ENCODE measurements at regions not wholly inside any gene's neighbourhood (a gene's known extent, or its start where the extent isn't known, plus 50 kb on each side); places are given as distances from the start of the nearest gene placed in this dataset.
"Not testable (repeated sequence)": the region's sequence is repeated elsewhere in the genome, so short reads cannot be mapped to it uniquely, and the experiment has no call there.

DNA sequence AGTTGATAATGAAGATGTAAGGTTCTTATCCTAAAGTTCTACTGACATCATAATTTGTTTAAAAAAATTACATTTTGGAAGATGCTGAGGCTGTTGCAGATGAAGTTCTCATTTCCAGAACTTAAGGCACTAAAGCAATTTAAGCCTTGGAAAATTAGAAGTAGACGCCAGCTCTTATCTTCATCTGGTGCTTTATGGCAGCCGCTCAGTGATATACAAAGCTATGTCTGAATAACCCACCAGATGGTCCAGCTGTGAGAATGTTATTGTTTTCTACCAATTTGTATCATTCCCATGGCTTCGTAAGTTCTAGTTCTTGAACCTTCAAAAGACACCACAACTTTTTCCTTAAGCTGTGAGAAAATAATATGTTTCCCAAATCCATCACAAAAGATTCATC lies 212.1 kb upstream of the ARID2 start:
- Mint-ChIP-seq H3K4me3 (no peak overlapping the region), H3K27me3 (peaks cover 0 to 5% of the 10 kb centered on the region in 2 donors), H3K36me3 (peaks cover 0 to 3% (median under 1%) of the 10 kb centered on the region in 3 donors), H3K9me3 (no peaks in the 10 kb centered on the region), H3K4me1 (peaks cover 12 to 13% (median 12%) of the 10 kb centered on the region in 3 donors), H3K27ac (no peak overlapping the region)
- H3K4me3 ChIP-seq (ENCODE audit: low read length) = no peak overlapping the region
- no peaks in the 10 kb centered on the region for H3K9me3 ChIP-seq (ENCODE audit: low read length)
- H3K27me3 ChIP-seq (ENCODE audit: insufficient read depth, low read length, poor library complexity, severe bottlenecking) = no peaks in the 10 kb centered on the region
- DNase-seq = no peak
- no peak overlapping the region for H3K27ac ChIP-seq (ENCODE audit: low read depth, low read length)
- POLR2A ChIA-PET = interaction anchor here (1.1 kb wide), 1 partner anchor 10 kb away, joined by 4 read pairs; no protein-coding TSS in a partner anchor
- H3K4me1 ChIP-seq (ENCODE audit: insufficient read depth, low read length) = peaks cover 17% of the 10 kb centered on the region
- no peaks in the 10 kb centered on the region for H3K36me3 ChIP-seq (ENCODE audit: insufficient read depth, low read length)
- CTCF ChIA-PET = no interaction called here

DNA sequence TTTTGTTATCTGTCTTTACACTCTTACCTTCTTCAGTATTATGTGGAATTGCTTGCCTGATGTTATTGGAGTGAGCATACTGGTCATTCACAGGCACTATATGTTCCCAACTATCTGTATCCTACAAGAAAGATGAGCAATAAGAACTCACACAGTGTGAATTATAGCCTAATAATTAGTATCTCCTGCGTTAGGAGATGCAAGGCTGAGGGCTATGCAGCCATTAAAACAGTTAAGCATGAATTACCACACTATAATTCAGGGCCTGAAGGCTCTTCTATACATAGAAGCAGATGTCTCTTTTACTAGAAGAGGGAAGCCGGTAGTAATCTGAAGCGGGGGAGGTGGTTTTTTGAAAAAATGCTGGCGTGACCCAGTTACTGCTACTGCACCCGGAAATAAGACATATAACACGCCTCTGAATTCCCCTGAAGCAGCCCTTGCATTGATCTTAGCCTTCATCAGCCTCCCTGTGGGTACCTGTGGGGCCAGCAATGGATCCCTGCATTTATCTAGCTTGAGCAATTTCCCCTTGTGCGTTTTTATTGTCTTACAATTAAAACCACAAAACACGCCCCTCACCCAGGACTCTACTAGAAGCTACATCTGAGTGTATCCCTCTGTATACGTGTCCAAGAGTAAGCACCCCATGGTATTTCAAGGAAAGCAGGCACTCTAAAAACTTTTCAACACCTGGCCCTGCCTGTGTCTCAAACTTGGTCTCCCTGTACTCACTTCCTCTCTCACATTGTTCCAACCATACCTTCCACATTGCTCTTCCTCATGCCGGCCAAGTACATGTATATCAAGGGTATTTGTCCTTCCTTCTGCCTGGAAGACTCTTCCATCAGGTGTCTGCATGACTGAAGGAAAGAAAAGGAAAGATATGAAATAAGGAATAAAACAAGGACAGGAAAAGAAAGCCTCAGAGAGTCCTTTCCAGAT lies 210.9 kb upstream of the ARID2 start:
- Histone ChIP-seq H3K27ac (ENCODE audit: low read depth, low read length) (no peak overlapping the region), H3K9me3 (ENCODE audit: low read length) (no peaks in the 10 kb centered on the region), H3K4me1 (ENCODE audit: insufficient read depth, low read length) (peaks cover 17% of the 10 kb centered on the region), H3K36me3 (ENCODE audit: insufficient read depth, low read length) (no peaks in the 10 kb centered on the region), H3K27me3 (ENCODE audit: insufficient read depth, low read length, poor library complexity, severe bottlenecking) (no peaks in the 10 kb centered on the region), H3K4me3 (ENCODE audit: low read length) (no peak overlapping the region)
- Mint-ChIP-seq H3K36me3 (peaks cover 0 to 13% (median 0%) of the 10 kb centered on the region in 3 donors), H3K9me3 (peaks cover 0 to 11% (median 10%) of the 10 kb centered on the region in 5 donors), H3K4me3 (peak overlapping the region in 6 of 7 donors; percentile 5 to 65 (median 43)), H3K27ac (peak overlapping the region; percentile 70 to 91 (median 86)), H3K27me3 (peaks cover 0 to 7% of the 10 kb centered on the region in 2 donors), H3K4me1 (peaks cover 12 to 13% (median 12%) of the 10 kb centered on the region in 3 donors)
- POLR2A ChIA-PET = no interaction called here
- peak; percentile 16 to 58 (median 47) for DNase-seq
- CTCF ChIA-PET = no interaction called here

DNA sequence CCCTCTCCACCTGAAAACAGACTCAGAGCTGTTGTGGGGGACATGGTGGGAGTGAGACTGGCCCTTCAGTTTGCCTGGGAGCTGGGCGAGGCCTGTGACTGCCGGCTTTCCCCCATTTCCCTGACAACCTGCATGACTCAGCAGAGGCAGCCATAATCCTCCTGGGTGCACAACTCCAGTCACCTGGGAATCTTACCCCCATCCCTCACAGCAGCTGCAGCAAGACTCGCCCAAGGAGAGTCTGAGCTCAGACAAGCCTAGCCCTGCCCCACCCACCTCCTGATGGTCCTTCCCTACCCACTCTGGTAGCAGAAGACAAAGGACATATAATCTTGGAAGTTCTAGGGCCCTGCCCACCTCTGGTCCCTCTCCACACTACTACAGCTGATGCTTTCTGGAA lies 207.3 kb upstream of the ARID2 start:
- DNase-seq = no peak
- H3K27me3 ChIP-seq (ENCODE audit: insufficient read depth, low read length, poor library complexity, severe bottlenecking) = no peaks in the 10 kb centered on the region
- CTCF ChIA-PET = no interaction called here
- H3K4me1 ChIP-seq (ENCODE audit: insufficient read depth, low read length) = peaks cover 17% of the 10 kb centered on the region
- H3K4me3 Mint-ChIP-seq = no peak overlapping the region
- H3K27ac Mint-ChIP-seq = no peak overlapping the region
- no peak overlapping the region for H3K27ac ChIP-seq (ENCODE audit: low read depth, low read length)
- peaks cover 0 to 7% of the 10 kb centered on the region in 2 donors for H3K27me3 Mint-ChIP-seq
- H3K9me3 ChIP-seq (ENCODE audit: low read length) = no peaks in the 10 kb centered on the region
- peaks cover 12 to 13% (median 12%) of the 10 kb centered on the region in 3 donors for H3K4me1 Mint-ChIP-seq
- POLR2A ChIA-PET = interaction anchor here (0.6 kb wide), 1 partner anchor 463 kb away, joined by 3 read pairs; no protein-coding TSS in a partner anchor
- H3K9me3 Mint-ChIP-seq = peaks cover 7 to 26% (median 22%) of the 10 kb centered on the region in 5 donors
- H3K4me3 ChIP-seq (ENCODE audit: low read length) = no peak overlapping the region
- no peaks in the 10 kb centered on the region for H3K36me3 ChIP-seq (ENCODE audit: insufficient read depth, low read length)
- peaks cover 0 to 31% (median 0%) of the 10 kb centered on the region in 3 donors for H3K36me3 Mint-ChIP-seq

DNA sequence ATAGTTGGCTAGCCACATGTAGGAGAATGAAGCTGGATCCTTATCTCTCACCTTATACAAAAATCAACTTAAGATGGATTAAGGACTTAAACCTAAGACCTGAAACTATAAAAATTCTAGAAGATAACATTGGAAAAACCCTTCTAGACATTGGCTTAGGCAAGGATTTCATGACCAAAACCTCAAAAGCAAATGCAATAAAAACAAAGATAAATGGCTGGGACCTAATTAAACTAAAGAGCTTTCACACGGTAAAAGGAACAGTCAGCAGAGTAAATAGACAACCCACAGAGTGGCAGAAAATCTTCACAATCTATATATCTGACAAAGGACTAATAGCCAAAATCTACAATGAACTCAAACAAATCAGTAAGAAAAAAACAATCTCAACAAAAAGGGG lies 202.7 kb upstream of the ARID2 start:
- H3K4me1 Mint-ChIP-seq; H3K4me1 ChIP-seq (ENCODE audit: insufficient read depth, low read length); H3K36me3 ChIP-seq (ENCODE audit: insufficient read depth, low read length); H3K27ac Mint-ChIP-seq; H3K9me3 ChIP-seq (ENCODE audit: low read length); POLR2A ChIA-PET; DNase-seq; CTCF ChIA-PET; H3K27me3 Mint-ChIP-seq; H3K4me3 ChIP-seq (ENCODE audit: low read length); H3K4me3 Mint-ChIP-seq; H3K27me3 ChIP-seq (ENCODE audit: insufficient read depth, low read length, poor library complexity, severe bottlenecking); H3K27ac ChIP-seq (ENCODE audit: low read depth, low read length): not testable (repeated sequence)
- peaks cover 11 to 33% (median 24%) of the 10 kb centered on the region in 5 donors for H3K9me3 Mint-ChIP-seq
- peaks cover 0 to 41% (median 0%) of the 10 kb centered on the region in 3 donors for H3K36me3 Mint-ChIP-seq

DNA sequence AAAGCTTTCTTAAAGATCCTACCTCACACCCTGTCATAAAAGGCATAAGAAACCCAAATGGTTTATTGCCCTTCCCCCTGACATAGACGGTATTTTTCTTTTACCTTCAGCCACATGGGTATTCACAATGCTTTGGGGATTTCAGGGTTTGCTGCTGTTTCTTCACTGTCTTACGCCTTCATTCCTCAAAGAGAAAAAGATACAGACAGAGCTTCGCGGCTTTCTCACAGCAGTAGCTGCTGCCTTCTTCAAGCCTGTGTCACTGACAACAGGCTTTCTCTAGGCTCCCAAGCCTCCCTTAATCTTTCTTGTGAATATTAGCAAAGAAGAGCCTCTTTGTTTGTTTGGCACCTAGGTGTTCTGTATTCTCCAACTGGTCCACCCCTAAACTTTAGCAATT lies 197.4 kb upstream of the ARID2 start:
- no peak overlapping the region for H3K27ac ChIP-seq (ENCODE audit: low read depth, low read length)
- Mint-ChIP-seq H3K27me3 (peaks cover 3 to 18% of the 10 kb centered on the region in 2 donors), H3K4me3 (no peak overlapping the region), H3K36me3 (peaks cover 0 to 21% (median 0%) of the 10 kb centered on the region in 3 donors), H3K4me1 (no peaks in the 10 kb centered on the region), H3K27ac (no peak overlapping the region), H3K9me3 (peaks cover 0 to 7% (median 5%) of the 10 kb centered on the region in 5 donors)
- ChIA-PET CTCF (interaction anchor here (1.2 to 2.0 kb wide), 2 partner anchors 11 to 12 kb away, joined by 3 to 6 read pairs; no protein-coding TSS in a partner anchor), POLR2A (no interaction called here)
- peaks cover 3% of the 10 kb centered on the region for H3K27me3 ChIP-seq (ENCODE audit: insufficient read depth, low read length, poor library complexity, severe bottlenecking)
- H3K4me3 ChIP-seq (ENCODE audit: low read length) = no peak overlapping the region
- H3K4me1 ChIP-seq (ENCODE audit: insufficient read depth, low read length) = no peaks in the 10 kb centered on the region
- no peak for DNase-seq
- H3K36me3 ChIP-seq (ENCODE audit: insufficient read depth, low read length) = no peaks in the 10 kb centered on the region
- H3K9me3 ChIP-seq (ENCODE audit: low read length) = no peaks in the 10 kb centered on the region

DNA sequence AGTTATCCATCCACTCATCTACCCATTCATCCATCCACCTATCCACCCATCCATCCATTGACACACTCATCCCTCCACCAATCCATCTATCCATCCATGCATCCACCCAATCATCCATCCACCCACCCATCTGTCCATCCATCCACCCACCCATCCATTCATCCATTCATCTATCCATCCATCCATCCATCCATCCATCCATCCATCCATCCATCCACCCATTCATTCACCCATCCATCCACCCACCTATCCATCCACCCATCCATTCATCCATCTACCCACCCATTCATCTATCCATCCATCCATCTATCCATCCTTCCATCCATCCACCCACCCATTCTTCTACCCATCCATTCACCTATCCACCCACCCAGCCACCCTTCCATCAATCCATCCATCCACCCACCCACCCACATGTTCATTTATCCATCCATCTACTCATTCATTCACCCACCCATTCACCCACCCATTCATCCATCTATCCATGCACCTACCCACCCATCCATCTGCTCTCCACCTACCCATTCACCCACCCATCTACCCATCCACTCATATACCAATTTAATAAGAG lies 193.8 kb upstream of the ARID2 start:
- ChIA-PET CTCF (no interaction called here), POLR2A (no interaction called here)
- no peak overlapping the region for H3K4me3 Mint-ChIP-seq
- no peaks in the 10 kb centered on the region for H3K4me1 Mint-ChIP-seq
- Histone ChIP-seq H3K4me1 (ENCODE audit: insufficient read depth, low read length) (no peaks in the 10 kb centered on the region), H3K27ac (ENCODE audit: low read depth, low read length) (no peak overlapping the region), H3K4me3 (ENCODE audit: low read length) (no peak overlapping the region), H3K36me3 (ENCODE audit: insufficient read depth, low read length) (no peaks in the 10 kb centered on the region), H3K27me3 (ENCODE audit: insufficient read depth, low read length, poor library complexity, severe bottlenecking) (peaks cover 3% of the 10 kb centered on the region), H3K9me3 (ENCODE audit: low read length) (no peaks in the 10 kb centered on the region)
- DNase-seq = no peak
- peaks cover 3 to 20% of the 10 kb centered on the region in 2 donors for H3K27me3 Mint-ChIP-seq
- H3K36me3 Mint-ChIP-seq = peaks cover 0 to 8% (median 0%) of the 10 kb centered on the region in 3 donors
- H3K27ac Mint-ChIP-seq = no peak overlapping the region
- H3K9me3 Mint-ChIP-seq = no peaks in the 10 kb centered on the region

DNA sequence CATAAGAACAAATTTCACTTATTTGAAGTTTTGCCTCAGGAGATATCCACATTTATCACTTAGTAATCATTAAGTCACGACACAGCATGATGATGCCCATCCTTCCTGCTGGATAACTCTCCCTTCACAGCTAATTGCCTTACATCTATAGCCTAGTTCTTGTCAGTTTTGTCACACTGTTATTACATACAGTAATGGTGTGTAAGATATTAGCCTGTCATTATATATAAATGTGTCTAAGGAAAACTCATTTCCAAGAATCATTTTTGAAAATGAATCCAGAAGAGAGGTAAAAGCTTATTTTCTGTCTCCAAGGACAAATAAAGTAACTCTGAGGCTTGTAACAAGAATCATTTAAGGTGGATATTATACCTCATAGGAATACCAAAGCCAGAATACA lies 193.2 kb upstream of the ARID2 start:
- H3K27ac ChIP-seq (ENCODE audit: low read depth, low read length) = no peak overlapping the region
- H3K4me3 ChIP-seq (ENCODE audit: low read length) = no peak overlapping the region
- no peak for DNase-seq
- no peaks in the 10 kb centered on the region for H3K4me1 ChIP-seq (ENCODE audit: insufficient read depth, low read length)
- no peaks in the 10 kb centered on the region for H3K9me3 Mint-ChIP-seq
- no peaks in the 10 kb centered on the region for H3K36me3 ChIP-seq (ENCODE audit: insufficient read depth, low read length)
- no peak overlapping the region for H3K27ac Mint-ChIP-seq
- peaks cover 3 to 20% of the 10 kb centered on the region in 2 donors for H3K27me3 Mint-ChIP-seq
- CTCF ChIA-PET = no interaction called here
- no peaks in the 10 kb centered on the region for H3K4me1 Mint-ChIP-seq
- no peaks in the 10 kb centered on the region for H3K9me3 ChIP-seq (ENCODE audit: low read length)
- peaks cover 3% of the 10 kb centered on the region for H3K27me3 ChIP-seq (ENCODE audit: insufficient read depth, low read length, poor library complexity, severe bottlenecking)
- H3K36me3 Mint-ChIP-seq = peaks cover 0 to 8% (median 0%) of the 10 kb centered on the region in 3 donors
- H3K4me3 Mint-ChIP-seq = no peak overlapping the region
- POLR2A ChIA-PET = no interaction called here

Data from CD8-positive, alpha-beta memory T cell (primary cell).